Suppressor macrophage treated with lipopolysaccharide for 4 hours (primary cell): ENCODE measurements at regions not wholly inside any gene's neighbourhood (a gene's known extent, or its start where the extent isn't known, plus 50 kb on each side); places are given as distances from the start of the nearest gene placed in this dataset.

Source experiments
- DNase-seq: peaks from one replicate; pipeline ENCODE4 v3.0.0-alpha.2; 2020

- DNase-seq = no peak
Observed at GRCh38 chr20:16947479-16947878, 199.3 kb downstream of the OTOR start.

- DNase-seq = no peak
Observed at GRCh38 chr20:16951876-16952275, 203.7 kb downstream of the OTOR start.

GRCh38 chr20:16952965-16953364 is 204.8 kb downstream of the OTOR start:
- DNase-seq = no peak

GRCh38 chr20:16953858-16954257 is 205.7 kb downstream of the OTOR start:
- no peak for DNase-seq

- no peak for DNase-seq
Observed at GRCh38 chr20:16955462-16955861, 207.3 kb downstream of the OTOR start.

GRCh38 chr20:16955971-16956370 is 207.8 kb downstream of the OTOR start:
- DNase-seq = no peak

GRCh38 chr20:16965401-16965800 is 217.2 kb downstream of the OTOR start:
- DNase-seq = no peak

- no peak for DNase-seq
Observed at GRCh38 chr20:16966276-16966880, 218.2 kb downstream of the OTOR start.

- no peak for DNase-seq
Observed at GRCh38 chr20:16968099-16968498, 219.9 kb downstream of the OTOR start.

- no peak for DNase-seq
Observed at GRCh38 chr20:16970776-16971175, 222.6 kb downstream of the OTOR start.

- no peak for DNase-seq
Observed at GRCh38 chr20:16974080-16974854, 226.1 kb downstream of the OTOR start.

- DNase-seq = no peak
Observed at GRCh38 chr20:16974855-16975162, 226.7 kb downstream of the OTOR start.

- no peak for DNase-seq
Observed at GRCh38 chr20:16975682-16976081, 227.5 kb downstream of the OTOR start.

- no peak for DNase-seq
Observed at GRCh38 chr20:16978497-16978896, 230.3 kb downstream of the OTOR start.

- DNase-seq = no peak
Observed at GRCh38 chr20:16982091-16982726, 234.1 kb downstream of the OTOR start.

- DNase-seq = no peak
Observed at GRCh38 chr20:16984481-16984880, 236.3 kb downstream of the OTOR start.

- no peak for DNase-seq
Observed at GRCh38 chr20:17003170-17003870, 223.5 kb upstream of the PCSK2 start.

GRCh38 chr20:17010181-17010580 is 216.7 kb upstream of the PCSK2 start:
- no peak for DNase-seq

GRCh38 chr20:17012546-17013226 is 214.2 kb upstream of the PCSK2 start:
- no peak for DNase-seq

- DNase-seq = no peak
Observed at GRCh38 chr20:17014217-17014616, 212.6 kb upstream of the PCSK2 start.

- no peak for DNase-seq
Observed at GRCh38 chr20:17014756-17015366, 212.0 kb upstream of the PCSK2 start.

GRCh38 chr20:17017232-17017631 is 209.6 kb upstream of the PCSK2 start:
- DNase-seq = no peak

GRCh38 chr20:17021481-17021880 is 205.4 kb upstream of the PCSK2 start:
- DNase-seq = no peak
